MM.1S (cell line): ENCODE measurements at regions not wholly inside any gene's neighbourhood (a gene's known extent, or its start where the extent isn't known, plus 50 kb on each side); places are given as distances from the start of the nearest gene placed in this dataset.

ENCODE experiments used
- EZH2 ChIP-seq: fragments of 300-600 bp; sonication (generic); optimal IDR thresholded peaks from 2 replicates; pipeline ENCODE3; 2017; ENCODE audit warnings: low read depth, mild to moderate bottlenecking, antibody characterized with exemption, low read length, mixed read lengths
- EZH2phosphoT487 ChIP-seq: fragments of 300-600 bp; sonication (generic); IDR thresholded peaks from 2 replicates; pipeline ENCODE4 v1.6.1; 2018; ENCODE audit warnings: antibody characterized with exemption, low read length
- TF ChIP-seq, protein P1 (sequence below): fragments of 300-600 bp; sonication (generic); IDR thresholded peaks from 2 replicates; pipeline ENCODE4 v1.5.1; 2016; ENCODE audit warnings: antibody characterized with exemption, low read length, mixed read lengths

DNA sequence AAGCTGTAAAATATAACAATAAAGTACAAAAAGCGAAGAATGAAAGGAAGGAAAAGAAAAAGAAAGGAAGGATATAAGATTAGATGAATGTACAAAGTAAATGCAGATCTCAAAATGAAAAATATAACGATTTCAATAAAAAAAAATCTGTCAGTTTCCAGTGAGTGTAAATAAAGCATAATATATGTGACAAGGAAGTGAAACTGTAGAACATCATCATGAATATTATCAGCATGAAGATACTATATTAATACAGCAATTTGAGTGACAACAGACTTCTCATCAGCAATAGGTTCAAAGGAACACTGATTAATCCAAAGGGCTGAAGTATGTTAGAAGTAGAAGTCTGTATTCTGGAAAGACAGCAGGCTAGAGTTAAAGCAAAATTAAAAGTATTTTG is 659.5 kb upstream of the MBL2 start:
- TF ChIP-seq, protein P1, sequence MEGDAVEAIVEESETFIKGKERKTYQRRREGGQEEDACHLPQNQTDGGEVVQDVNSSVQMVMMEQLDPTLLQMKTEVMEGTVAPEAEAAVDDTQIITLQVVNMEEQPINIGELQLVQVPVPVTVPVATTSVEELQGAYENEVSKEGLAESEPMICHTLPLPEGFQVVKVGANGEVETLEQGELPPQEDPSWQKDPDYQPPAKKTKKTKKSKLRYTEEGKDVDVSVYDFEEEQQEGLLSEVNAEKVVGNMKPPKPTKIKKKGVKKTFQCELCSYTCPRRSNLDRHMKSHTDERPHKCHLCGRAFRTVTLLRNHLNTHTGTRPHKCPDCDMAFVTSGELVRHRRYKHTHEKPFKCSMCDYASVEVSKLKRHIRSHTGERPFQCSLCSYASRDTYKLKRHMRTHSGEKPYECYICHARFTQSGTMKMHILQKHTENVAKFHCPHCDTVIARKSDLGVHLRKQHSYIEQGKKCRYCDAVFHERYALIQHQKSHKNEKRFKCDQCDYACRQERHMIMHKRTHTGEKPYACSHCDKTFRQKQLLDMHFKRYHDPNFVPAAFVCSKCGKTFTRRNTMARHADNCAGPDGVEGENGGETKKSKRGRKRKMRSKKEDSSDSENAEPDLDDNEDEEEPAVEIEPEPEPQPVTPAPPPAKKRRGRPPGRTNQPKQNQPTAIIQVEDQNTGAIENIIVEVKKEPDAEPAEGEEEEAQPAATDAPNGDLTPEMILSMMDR, result no peak
- TF ChIP-seq EZH2phosphoT487 (no peak), EZH2 (no peak)
